ENCODE measurements at regions not wholly inside any gene's neighbourhood (a gene's known extent, or its start where the extent isn't known, plus 50 kb on each side); places are given as distances from the start of the nearest gene placed in this dataset.

GRCh38 chr1:195462646-195463045 is 1145.6 kb downstream of the KCNT2 start:
- Histone ChIP-seq H3K4me3 (ENCODE audit: extremely low read depth, insufficient read depth, low read length, poor library complexity, severe bottlenecking) (no peak overlapping the region), H3K4me1 (ENCODE audit: control insufficient read depth, insufficient read depth, low read length, poor library complexity, severe bottlenecking) (no peaks in the 10 kb centered on the region), H3K9me3 (ENCODE audit: control insufficient read depth, low read length) (no peaks in the 10 kb centered on the region)

GRCh38 chr1:195462152-195462551 is 1146.1 kb downstream of the KCNT2 start:
- Histone ChIP-seq H3K27ac (ENCODE audit: low read depth, low read length, severe bottlenecking) (no peak overlapping the region), H3K4me1 (ENCODE audit: control insufficient read depth, insufficient read depth, low read length, poor library complexity, severe bottlenecking) (no peaks in the 10 kb centered on the region), H3K9me3 (ENCODE audit: control insufficient read depth, low read length) (no peaks in the 10 kb centered on the region), H3K4me3 (ENCODE audit: extremely low read depth, insufficient read depth, low read length, poor library complexity, severe bottlenecking) (no peak overlapping the region), H3K36me3 (ENCODE audit: control insufficient read depth, insufficient read depth, low read length) (no peaks in the 10 kb centered on the region)
- WGBS, 2 experiments (ENCODE audit: insufficient coverage in 2 of 2): 79 to 90% methylated on average over 2 of the region's 2 CpGs

More at GRCh38 chr1:195462646-195463045, 1145.6 kb downstream of the KCNT2 start:
- no peak overlapping the region for H3K27ac ChIP-seq (ENCODE audit: low read depth, low read length, severe bottlenecking)
- H3K36me3 ChIP-seq (ENCODE audit: control insufficient read depth, insufficient read depth, low read length): no peaks in the 10 kb centered on the region

- H3K4me3 ChIP-seq (ENCODE audit: extremely low read depth, insufficient read depth, low read length, poor library complexity, severe bottlenecking): no peak overlapping the region
- no peaks in the 10 kb centered on the region for H3K9me3 ChIP-seq (ENCODE audit: control insufficient read depth, low read length)
- H3K27ac ChIP-seq (ENCODE audit: low read depth, low read length, severe bottlenecking): no peak overlapping the region
- no peaks in the 10 kb centered on the region for H3K36me3 ChIP-seq (ENCODE audit: control insufficient read depth, insufficient read depth, low read length)
- no peaks in the 10 kb centered on the region for H3K4me1 ChIP-seq (ENCODE audit: control insufficient read depth, insufficient read depth, low read length, poor library complexity, severe bottlenecking)
These were observed 1149.9 kb downstream of the KCNT2 start for GRCh38 chr1:195458365-195458764.

- Histone ChIP-seq H3K27ac (ENCODE audit: low read depth, low read length, severe bottlenecking) (no peak overlapping the region), H3K9me3 (ENCODE audit: control insufficient read depth, low read length) (no peaks in the 10 kb centered on the region), H3K4me3 (ENCODE audit: extremely low read depth, insufficient read depth, low read length, poor library complexity, severe bottlenecking) (no peak overlapping the region), H3K36me3 (ENCODE audit: control insufficient read depth, insufficient read depth, low read length) (no peaks in the 10 kb centered on the region), H3K4me1 (ENCODE audit: control insufficient read depth, insufficient read depth, low read length, poor library complexity, severe bottlenecking) (no peaks in the 10 kb centered on the region)
- WGBS, 2 experiments (ENCODE audit: insufficient coverage in 2 of 2): no CpG with 5 or more reads among the region's 2 CpGs
These were observed 1157.4 kb downstream of the KCNT2 start for GRCh38 chr1:195450794-195451193.

GRCh38 chr1:195439661-195440060 is 1168.6 kb downstream of the KCNT2 start:
- Histone ChIP-seq H3K4me3 (ENCODE audit: extremely low read depth, insufficient read depth, low read length, poor library complexity, severe bottlenecking) (no peak overlapping the region), H3K27ac (ENCODE audit: low read depth, low read length, severe bottlenecking) (no peak overlapping the region), H3K36me3 (ENCODE audit: control insufficient read depth, insufficient read depth, low read length) (no peaks in the 10 kb centered on the region), H3K4me1 (ENCODE audit: control insufficient read depth, insufficient read depth, low read length, poor library complexity, severe bottlenecking) (no peaks in the 10 kb centered on the region), H3K9me3 (ENCODE audit: control insufficient read depth, low read length) (no peaks in the 10 kb centered on the region)
- WGBS, 2 experiments (ENCODE audit: insufficient coverage in 2 of 2): 73 to 100% methylated on average over 2 of the region's 2 CpGs

GRCh38 chr1:195434566-195435203 is 1173.6 kb downstream of the KCNT2 start:
- 94 to 98% methylated on average over 2 to 3 of the region's 4 CpGs for WGBS, 2 experiments (ENCODE audit: insufficient coverage in 2 of 2)
- Histone ChIP-seq H3K4me3 (ENCODE audit: extremely low read depth, insufficient read depth, low read length, poor library complexity, severe bottlenecking) (no peak overlapping the region), H3K27ac (ENCODE audit: low read depth, low read length, severe bottlenecking) (no peak overlapping the region), H3K36me3 (ENCODE audit: control insufficient read depth, insufficient read depth, low read length) (no peaks in the 10 kb centered on the region), H3K4me1 (ENCODE audit: control insufficient read depth, insufficient read depth, low read length, poor library complexity, severe bottlenecking) (no peaks in the 10 kb centered on the region), H3K9me3 (ENCODE audit: control insufficient read depth, low read length) (no peaks in the 10 kb centered on the region)

GRCh38 chr1:195430826-195431225 is 1177.4 kb downstream of the KCNT2 start:
- WGBS, 2 experiments (ENCODE audit: insufficient coverage in 2 of 2): no CpG with 5 or more reads among the region's 1 CpG

GRCh38 chr1:195428927-195429326 is 1179.3 kb downstream of the KCNT2 start:
- no peak overlapping the region for H3K4me3 ChIP-seq (ENCODE audit: extremely low read depth, insufficient read depth, low read length, poor library complexity, severe bottlenecking)
- H3K4me1 ChIP-seq (ENCODE audit: control insufficient read depth, insufficient read depth, low read length, poor library complexity, severe bottlenecking): no peaks in the 10 kb centered on the region
- no CpG with 5 or more reads among the region's 4 CpGs for WGBS, 2 experiments (ENCODE audit: insufficient coverage in 2 of 2)
- no peaks in the 10 kb centered on the region for H3K9me3 ChIP-seq (ENCODE audit: control insufficient read depth, low read length)
- no peak overlapping the region for H3K27ac ChIP-seq (ENCODE audit: low read depth, low read length, severe bottlenecking)
- H3K36me3 ChIP-seq (ENCODE audit: control insufficient read depth, insufficient read depth, low read length): no peaks in the 10 kb centered on the region

More at GRCh38 chr1:195430826-195431225, 1177.4 kb downstream of the KCNT2 start:
- no peaks in the 10 kb centered on the region for H3K9me3 ChIP-seq (ENCODE audit: control insufficient read depth, low read length)
- H3K4me1 ChIP-seq (ENCODE audit: control insufficient read depth, insufficient read depth, low read length, poor library complexity, severe bottlenecking): no peaks in the 10 kb centered on the region
- no peak overlapping the region for H3K4me3 ChIP-seq (ENCODE audit: extremely low read depth, insufficient read depth, low read length, poor library complexity, severe bottlenecking)
- H3K36me3 ChIP-seq (ENCODE audit: control insufficient read depth, insufficient read depth, low read length): no peaks in the 10 kb centered on the region
- no peak overlapping the region for H3K27ac ChIP-seq (ENCODE audit: low read depth, low read length, severe bottlenecking)

GRCh38 chr1:195415584-195415983 is 1192.7 kb downstream of the KCNT2 start:
- Histone ChIP-seq H3K27ac (ENCODE audit: low read depth, low read length, severe bottlenecking) (no peak overlapping the region), H3K36me3 (ENCODE audit: control insufficient read depth, insufficient read depth, low read length) (no peaks in the 10 kb centered on the region), H3K4me3 (ENCODE audit: extremely low read depth, insufficient read depth, low read length, poor library complexity, severe bottlenecking) (no peak overlapping the region), H3K4me1 (ENCODE audit: control insufficient read depth, insufficient read depth, low read length, poor library complexity, severe bottlenecking) (no peaks in the 10 kb centered on the region), H3K9me3 (ENCODE audit: control insufficient read depth, low read length) (no peaks in the 10 kb centered on the region)
- WGBS, 2 experiments (ENCODE audit: insufficient coverage in 2 of 2): no CpG with 5 or more reads among the region's 1 CpG

- no peak overlapping the region for H3K4me3 ChIP-seq (ENCODE audit: extremely low read depth, insufficient read depth, low read length, poor library complexity, severe bottlenecking)
- H3K9me3 ChIP-seq (ENCODE audit: control insufficient read depth, low read length): no peaks in the 10 kb centered on the region
- H3K36me3 ChIP-seq (ENCODE audit: control insufficient read depth, insufficient read depth, low read length): no peaks in the 10 kb centered on the region
- H3K4me1 ChIP-seq (ENCODE audit: control insufficient read depth, insufficient read depth, low read length, poor library complexity, severe bottlenecking): no peaks in the 10 kb centered on the region
- WGBS, 2 experiments (ENCODE audit: insufficient coverage in 2 of 2): 80% methylated on average over 1 of the region's 1 CpG; no CpG with 5 or more reads in 1 of the 2 experiments
- no peak overlapping the region for H3K27ac ChIP-seq (ENCODE audit: low read depth, low read length, severe bottlenecking)
These were observed 1213.7 kb downstream of the KCNT2 start for GRCh38 chr1:195394567-195394966.

GRCh38 chr1:195376190-195376589 is 1232.0 kb downstream of the KCNT2 start:
- Histone ChIP-seq H3K4me1 (ENCODE audit: control insufficient read depth, insufficient read depth, low read length, poor library complexity, severe bottlenecking) (no peaks in the 10 kb centered on the region), H3K36me3 (ENCODE audit: control insufficient read depth, insufficient read depth, low read length) (no peaks in the 10 kb centered on the region), H3K27ac (ENCODE audit: low read depth, low read length, severe bottlenecking) (no peak overlapping the region), H3K4me3 (ENCODE audit: extremely low read depth, insufficient read depth, low read length, poor library complexity, severe bottlenecking) (no peak overlapping the region), H3K9me3 (ENCODE audit: control insufficient read depth, low read length) (no peaks in the 10 kb centered on the region)
